Esophagus muscularis mucosa (tissue), 4 donors: ENCODE measurements at regions not wholly inside any gene's neighbourhood (a gene's known extent, or its start where the extent isn't known, plus 50 kb on each side); places are given as distances from the start of the nearest gene placed in this dataset.

Experiments used
- DNase-seq: peaks from one replicate; pipeline ENCODE4 v3.0.0-alpha.2; 2017; ENCODE audit errors: extremely low spot score
- H3K27ac ChIP-seq, 4 donors: fragments of 200-600 bp; sonication (generic); replicated peaks in 1 of 4; 1 replicate in 3 of 4; 2 replicates in 1 of 4; pipeline ENCODE4 v1.5.1; 2016 to 2019; ENCODE audit warnings: mild to moderate bottlenecking in 1 of 4
- H3K27me3 ChIP-seq, 4 donors: fragments of 200-600 bp; sonication (generic); one replicate each; pipeline versions ENCODE4 v1.5.1 to v1.6.0; 2016 to 2019
- H3K36me3 ChIP-seq, 4 donors: fragments of 200-600 bp; sonication (generic); one replicate each; pipeline ENCODE4 v1.5.1; 2016 to 2019
- H3K4me1 ChIP-seq, 4 donors: fragments of 200-600 bp; sonication (generic); one replicate each; pipeline ENCODE4 v1.5.1; 2016 to 2019
- H3K4me3 ChIP-seq, 4 donors: fragments of 200-600 bp; sonication (generic); 1 replicate in 2 of 4; 2 replicates in 2 of 4; pipeline ENCODE4 v1.5.1; 2016 to 2019; ENCODE audit warnings: mild to moderate bottlenecking in 4 of 4, moderate library complexity in 1 of 4
- H3K9me3 ChIP-seq, 4 donors: fragments of 200-600 bp; sonication (generic); 1 replicate in 3 of 4; 2 replicates in 1 of 4; pipeline ENCODE4 v1.5.1; 2016 to 2019
- EP300 ChIP-seq: sonication (generic); formaldehyde crosslinking; IDR thresholded peaks from one replicate; pipeline ENCODE4 v1.6.1; 2017; ENCODE audit warnings: antibody characterized with exemption
- POLR2A ChIP-seq: fragments of 450-650 bp; IDR thresholded peaks from one replicate; pipeline ENCODE4 v1.6.1; 2017; ENCODE audit warnings: antibody characterized with exemption, moderate library complexity, mild to moderate bottlenecking, low read depth
- POLR2AphosphoS5 ChIP-seq, 2 donors: sonication (generic); formaldehyde crosslinking; IDR thresholded peaks; one replicate each; pipeline ENCODE4 v1.6.1; 2017; ENCODE audit warnings: antibody characterized with exemption in 2 of 2
- WGBS: methylation state at CpG from one replicate; pipeline ENCODE4 v1.1.5; 2018; 5-methylcytosine and 5-hydroxymethylcytosine counted together
- intact Hi-C: fragments of 100-400 bp; cut with DNase I; formaldehyde crosslinking; loops from one replicate; pipeline ENCODE4 v1.15.1; 2023
- TF ChIP-seq, protein P1 (sequence below), 3 experiments: fragments of 200-600 bp in 2 of 3; fragments of 450-650 bp in 1 of 3; sonication (generic) in 2 of 3; IDR thresholded peaks; one replicate each; pipeline ENCODE4 v1.5.1; 2017 to 2019; ENCODE audit warnings: antibody characterized with exemption in 3 of 3, mild to moderate bottlenecking in 2 of 3, moderate library complexity in 1 of 3

DNA sequence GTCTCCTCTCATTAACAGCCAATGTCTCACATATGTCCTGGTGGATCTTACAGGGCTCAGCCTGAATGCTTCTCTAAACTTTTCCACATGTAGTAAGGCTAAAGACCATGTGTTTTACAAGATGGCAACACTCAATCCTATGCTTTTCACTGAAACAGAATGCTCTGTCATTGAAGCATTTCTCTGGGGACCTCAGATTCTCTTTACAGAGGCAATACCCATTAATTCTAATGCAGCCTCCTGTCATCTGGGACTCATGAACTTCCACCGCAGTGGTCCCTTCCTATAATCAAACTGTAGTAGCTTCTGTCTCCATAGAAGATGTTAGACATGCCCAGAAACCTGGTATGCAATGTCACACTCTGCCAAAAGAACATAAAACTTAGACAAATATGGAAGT lies 926.6 kb upstream of the RBFOX1 start:
- intact Hi-C loops = no loop called here
- H3K4me1 ChIP-seq = no peaks in the 10 kb centered on the region
- WGBS = 79% methylated on average over 1 of the region's 1 CpG

DNA sequence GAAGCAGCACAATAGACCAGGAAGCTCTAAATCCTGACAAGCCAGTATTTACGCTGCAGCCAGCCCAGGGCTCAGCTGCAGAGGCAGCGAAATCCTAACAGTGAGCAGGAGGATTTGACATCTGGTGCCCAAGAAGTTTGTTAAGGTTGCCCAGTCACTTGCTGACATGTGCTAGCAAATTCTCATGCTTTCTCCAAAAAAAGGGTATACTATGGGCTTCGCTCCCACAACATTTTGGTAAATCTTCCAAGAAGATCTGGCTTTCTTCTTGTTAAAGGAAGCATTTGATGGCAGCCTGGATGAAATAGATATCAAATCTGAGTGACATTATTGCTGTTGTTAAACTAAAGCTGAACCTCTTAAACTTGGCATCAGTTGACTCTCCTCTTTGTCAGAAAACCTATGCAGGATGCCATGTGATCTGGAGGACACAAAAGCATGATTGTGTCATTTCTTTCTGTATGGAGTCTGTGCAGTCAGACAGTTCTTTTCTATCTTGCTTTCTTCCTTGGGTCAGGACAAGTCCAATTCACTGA lies 949.7 kb upstream of the RBFOX1 start:
- TF ChIP-seq, protein P1, sequence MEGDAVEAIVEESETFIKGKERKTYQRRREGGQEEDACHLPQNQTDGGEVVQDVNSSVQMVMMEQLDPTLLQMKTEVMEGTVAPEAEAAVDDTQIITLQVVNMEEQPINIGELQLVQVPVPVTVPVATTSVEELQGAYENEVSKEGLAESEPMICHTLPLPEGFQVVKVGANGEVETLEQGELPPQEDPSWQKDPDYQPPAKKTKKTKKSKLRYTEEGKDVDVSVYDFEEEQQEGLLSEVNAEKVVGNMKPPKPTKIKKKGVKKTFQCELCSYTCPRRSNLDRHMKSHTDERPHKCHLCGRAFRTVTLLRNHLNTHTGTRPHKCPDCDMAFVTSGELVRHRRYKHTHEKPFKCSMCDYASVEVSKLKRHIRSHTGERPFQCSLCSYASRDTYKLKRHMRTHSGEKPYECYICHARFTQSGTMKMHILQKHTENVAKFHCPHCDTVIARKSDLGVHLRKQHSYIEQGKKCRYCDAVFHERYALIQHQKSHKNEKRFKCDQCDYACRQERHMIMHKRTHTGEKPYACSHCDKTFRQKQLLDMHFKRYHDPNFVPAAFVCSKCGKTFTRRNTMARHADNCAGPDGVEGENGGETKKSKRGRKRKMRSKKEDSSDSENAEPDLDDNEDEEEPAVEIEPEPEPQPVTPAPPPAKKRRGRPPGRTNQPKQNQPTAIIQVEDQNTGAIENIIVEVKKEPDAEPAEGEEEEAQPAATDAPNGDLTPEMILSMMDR (IDR thresholded peaks at IDR 0.05) = no peak
- TF ChIP-seq POLR2AphosphoS5 (IDR thresholded peaks at IDR 0.05) = no peak
- no peak for TF ChIP-seq POLR2A
- no peak for TF ChIP-seq EP300
- intact Hi-C loops = no loop called here
- 80% methylated on average over 3 of the region's 3 CpGs for WGBS
- H3K36me3 ChIP-seq = no peaks in the 10 kb centered on the region
- H3K4me3 ChIP-seq = no peak overlapping the region
- H3K4me1 ChIP-seq = no peaks in the 10 kb centered on the region
- no peaks in the 10 kb centered on the region for H3K9me3 ChIP-seq
- no peak overlapping the region for H3K27ac ChIP-seq
- DNase-seq = no peak
- H3K27me3 ChIP-seq = no peaks in the 10 kb centered on the region

More for the DNA sequence above, 926.6 kb upstream of the RBFOX1 start:
- TF ChIP-seq EP300 (no peak), POLR2A (no peak), POLR2AphosphoS5 (IDR thresholded peaks at IDR 0.05) (no peak)
- TF ChIP-seq, protein P1 (IDR thresholded peaks at IDR 0.05) = no peak
- no peaks in the 10 kb centered on the region for H3K36me3 ChIP-seq
- no peak overlapping the region for H3K4me3 ChIP-seq
- H3K27ac ChIP-seq = no peak overlapping the region
- no peaks in the 10 kb centered on the region for H3K9me3 ChIP-seq
- H3K27me3 ChIP-seq = no peaks in the 10 kb centered on the region
- no peak for DNase-seq

DNA sequence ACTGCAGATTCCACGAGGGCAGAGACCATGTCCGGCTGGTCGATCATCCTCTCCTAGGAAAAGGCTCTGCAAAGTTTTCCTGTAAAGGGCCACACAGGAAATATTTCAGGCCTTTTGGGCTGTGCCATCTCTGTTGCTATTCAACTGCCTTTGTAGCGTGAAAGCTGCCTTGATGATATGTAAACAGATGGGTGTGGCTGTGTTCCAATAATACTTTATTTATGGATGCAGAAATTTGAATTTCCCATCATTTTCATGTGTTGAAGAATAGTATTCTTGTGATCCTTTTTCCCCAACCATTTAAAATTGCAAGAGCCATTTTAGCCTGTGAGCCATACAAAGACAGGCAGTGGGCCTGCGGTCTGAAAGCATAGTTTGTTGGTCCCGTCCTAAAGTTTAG lies 950.7 kb upstream of the RBFOX1 start:
- Histone ChIP-seq H3K4me1 (no peaks in the 10 kb centered on the region), H3K27ac (no peak overlapping the region), H3K36me3 (no peaks in the 10 kb centered on the region), H3K9me3 (no peaks in the 10 kb centered on the region), H3K27me3 (no peaks in the 10 kb centered on the region), H3K4me3 (no peak overlapping the region)
- intact Hi-C loops = no loop called here
- 78% methylated on average over 6 of the region's 6 CpGs for WGBS
- TF ChIP-seq, protein P1 (IDR thresholded peaks at IDR 0.05) = no peak
- TF ChIP-seq POLR2AphosphoS5 (IDR thresholded peaks at IDR 0.05) = no peak
- DNase-seq = no peak

DNA sequence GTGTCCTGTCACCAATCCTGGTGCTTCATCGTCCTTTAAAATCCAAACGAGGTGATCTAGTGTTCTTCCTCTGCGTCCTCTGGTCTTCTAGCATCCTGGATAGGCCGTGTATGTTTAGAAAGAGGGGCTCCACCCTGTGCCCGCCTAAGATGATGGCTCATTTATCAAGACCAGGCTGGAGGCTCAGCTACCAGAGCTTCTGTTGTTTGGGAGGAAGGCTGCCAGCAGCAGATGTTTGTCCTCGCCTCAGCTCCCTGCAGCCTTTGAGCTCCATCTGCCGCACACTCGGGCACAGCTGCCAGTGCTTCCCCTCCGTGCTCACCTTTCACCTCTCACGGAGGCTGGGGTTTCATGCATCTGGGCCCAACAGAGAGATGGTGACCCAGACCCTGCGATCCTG lies 954.7 kb upstream of the RBFOX1 start:
- no peak for TF ChIP-seq POLR2A
- TF ChIP-seq POLR2AphosphoS5 (IDR thresholded peaks at IDR 0.05) = no peak
- TF ChIP-seq EP300 = no peak
- TF ChIP-seq, protein P1 (IDR thresholded peaks at IDR 0.05) = no peak
- intact Hi-C loops = no loop called here
- 64% methylated on average over 11 of the region's 11 CpGs for WGBS

DNA sequence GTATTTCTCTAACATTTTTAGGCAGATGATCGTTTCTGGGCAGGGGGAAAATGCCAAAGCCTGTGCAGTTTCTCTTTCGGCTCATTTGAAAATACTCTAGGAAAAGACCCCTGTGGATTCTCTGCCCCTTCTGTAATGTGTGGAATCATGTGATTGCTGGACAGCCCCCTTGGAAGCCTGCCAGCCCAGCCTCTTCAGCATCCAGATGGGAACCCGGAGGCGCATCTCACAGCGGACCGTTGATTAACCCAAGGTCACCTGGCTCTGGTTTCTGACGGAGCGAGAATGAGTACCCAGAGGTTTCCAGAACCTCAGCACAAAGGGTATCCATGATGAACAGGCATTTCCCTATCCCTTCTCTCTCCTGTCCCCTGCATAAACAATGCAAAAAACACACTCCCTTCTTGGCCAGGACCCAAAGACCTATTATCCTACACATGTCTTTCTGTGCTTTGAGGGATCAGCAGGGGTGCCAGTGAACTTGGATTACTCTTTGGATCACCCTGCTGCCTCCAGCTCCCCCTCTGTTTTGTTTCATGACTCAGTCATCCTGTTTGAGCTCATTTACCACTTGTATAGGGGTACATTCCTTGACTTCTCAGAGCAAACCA lies 957.1 kb upstream of the RBFOX1 start:
- no peak for DNase-seq
- Histone ChIP-seq H3K4me3 (no peak overlapping the region), H3K27me3 (no peaks in the 10 kb centered on the region), H3K4me1 (no peaks in the 10 kb centered on the region), H3K9me3 (no peaks in the 10 kb centered on the region), H3K27ac (no peak overlapping the region), H3K36me3 (no peaks in the 10 kb centered on the region)
- TF ChIP-seq, protein P1 (IDR thresholded peaks at IDR 0.05) = no peak
- TF ChIP-seq POLR2A = no peak
- TF ChIP-seq POLR2AphosphoS5 (IDR thresholded peaks at IDR 0.05) = no peak
- TF ChIP-seq EP300 = no peak
- intact Hi-C loops = no loop called here
- 37% methylated on average over 8 of the region's 8 CpGs for WGBS

More for the DNA sequence above, 954.7 kb upstream of the RBFOX1 start:
- Histone ChIP-seq H3K36me3 (no peaks in the 10 kb centered on the region), H3K27me3 (no peaks in the 10 kb centered on the region), H3K4me1 (no peaks in the 10 kb centered on the region), H3K27ac (no peak overlapping the region), H3K4me3 (no peak overlapping the region), H3K9me3 (no peaks in the 10 kb centered on the region)
- DNase-seq = peak; percentile 89
